HG03039 (cell line): ENCODE measurements at regions not wholly inside any gene's neighbourhood (a gene's known extent, or its start where the extent isn't known, plus 50 kb on each side); places are given as distances from the start of the nearest gene placed in this dataset.
"Not testable (repeated sequence)": the region's sequence is repeated elsewhere in the genome, so short reads cannot be mapped to it uniquely, and the experiment has no call there.

Source experiments
- ATAC-seq: cut with Tn5 transposase; IDR thresholded peaks from one replicate; pipeline ENCODE4 v1.9.1; 2021; ENCODE audit warnings: mild to moderate bottlenecking, moderate library complexity; ENCODE audit not compliant: unreplicated experiment

GRCh38 chr12:23141335-23141734 lies 516.4 kb downstream of the ETNK1 start:
- ATAC-seq: no peak

- ATAC-seq: not testable (repeated sequence)
Observed at GRCh38 chr12:23146070-23146469, 521.1 kb downstream of the ETNK1 start.

DNA sequence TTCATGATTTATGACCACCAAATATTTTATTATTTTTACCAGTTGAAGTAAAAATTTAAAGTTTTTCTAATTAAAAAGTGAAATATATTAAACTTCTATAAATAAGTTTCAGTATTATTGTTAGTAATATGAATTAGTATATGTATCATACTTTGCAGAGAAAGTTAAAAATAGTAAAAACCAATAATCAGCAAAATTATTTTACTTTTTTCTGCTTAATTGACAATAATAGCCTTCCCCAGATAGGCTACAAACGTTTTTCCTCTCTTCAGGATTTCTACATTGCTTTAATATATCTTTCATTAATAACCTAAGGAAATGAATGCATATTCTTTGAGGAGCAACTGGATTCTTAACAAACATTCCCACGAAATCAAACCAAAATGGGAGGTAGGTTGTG lies 543.5 kb downstream of the ETNK1 start:
- ATAC-seq: no peak

DNA sequence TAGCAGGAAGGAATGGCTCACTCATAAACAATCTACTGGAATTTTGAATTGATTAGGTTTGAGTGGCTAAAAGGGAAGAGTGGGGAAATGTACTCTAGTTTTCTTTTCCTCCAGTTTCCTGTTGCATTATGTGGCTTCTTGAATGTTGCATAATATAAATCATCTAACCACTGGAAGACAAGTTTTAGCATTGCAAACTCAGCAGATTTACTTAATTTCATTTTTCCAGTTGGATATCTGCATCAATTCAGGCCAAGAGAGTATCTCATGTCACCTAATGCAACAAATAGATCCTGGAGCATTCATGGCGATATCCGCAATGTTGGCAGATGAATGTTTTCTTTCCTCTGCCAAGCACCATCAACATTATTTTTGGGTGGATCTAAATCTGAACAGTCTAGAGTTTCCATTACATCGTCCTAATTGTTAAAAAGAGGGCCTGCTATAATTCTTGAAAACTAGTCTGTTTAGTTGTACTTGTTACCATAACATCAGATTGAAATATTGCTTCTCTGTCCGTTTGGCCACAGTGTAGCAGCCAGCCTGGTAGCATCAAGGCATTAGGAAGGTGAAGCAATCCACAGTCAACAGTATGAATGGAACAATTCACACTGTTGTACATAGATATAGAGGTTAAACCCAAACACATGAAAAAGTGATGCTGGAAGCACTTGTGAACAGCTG lies 544.2 kb downstream of the ETNK1 start:
- no peak for ATAC-seq

DNA sequence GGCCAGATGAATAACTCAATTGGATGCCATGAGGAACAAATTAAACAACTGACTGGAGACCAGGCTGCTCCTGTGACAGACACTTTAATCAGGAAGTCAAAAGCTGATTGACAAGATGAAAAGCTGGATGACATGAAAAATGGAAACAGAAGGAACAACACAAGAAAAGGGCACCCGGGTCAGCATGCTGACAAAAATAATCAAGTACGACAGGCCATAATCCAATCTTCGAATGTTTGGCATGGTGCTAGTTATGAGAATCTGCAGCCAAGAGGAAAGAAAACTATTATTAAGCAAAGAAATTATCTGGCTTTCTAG lies 544.7 kb downstream of the ETNK1 start:
- ATAC-seq: no peak

- no peak for ATAC-seq
Observed at GRCh38 chr12:23174917-23175316, 549.9 kb downstream of the ETNK1 start.

GRCh38 chr12:23185346-23185745 lies 560.4 kb downstream of the ETNK1 start:
- ATAC-seq: no peak

DNA sequence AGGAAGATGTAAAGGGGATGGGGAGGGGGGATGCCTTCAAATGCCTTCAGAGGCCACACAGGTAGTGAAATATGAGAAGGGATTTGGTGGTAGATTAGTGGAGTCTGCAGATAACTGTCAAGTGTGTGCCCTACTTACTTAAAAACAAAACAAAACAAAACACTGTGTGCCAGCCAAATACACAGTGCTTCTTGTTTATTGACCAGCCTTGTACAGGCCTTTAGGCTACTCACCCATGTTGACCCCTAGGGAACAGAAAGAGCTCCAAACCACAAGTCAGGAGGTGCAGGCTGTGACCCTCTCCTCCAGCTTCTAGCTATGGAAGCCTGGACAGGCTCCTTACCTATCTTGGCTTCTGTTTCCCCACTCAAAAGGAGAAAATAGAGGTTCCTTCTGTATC lies 562.0 kb downstream of the ETNK1 start:
- no peak for ATAC-seq

GRCh38 chr12:23193552-23193951 lies 568.6 kb downstream of the ETNK1 start:
- no peak for ATAC-seq

DNA sequence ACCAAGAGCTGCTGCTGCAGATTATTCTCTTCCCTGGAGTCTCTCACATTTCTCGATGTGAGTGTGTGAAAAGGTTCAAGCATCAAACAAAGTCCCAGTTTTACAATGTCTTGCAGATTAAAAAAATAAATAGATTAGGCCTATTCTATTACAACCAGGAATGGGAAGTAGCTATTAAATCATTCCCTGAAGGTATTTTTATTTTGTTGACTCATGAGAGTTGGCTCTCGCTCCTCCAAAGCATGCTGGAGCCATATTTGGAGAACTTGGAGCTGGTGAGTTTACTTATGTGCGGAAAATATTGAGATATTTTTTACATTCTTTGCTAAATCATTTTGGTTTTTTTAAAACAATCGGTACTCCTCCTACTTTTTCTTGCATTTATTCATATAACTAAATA lies 572.3 kb downstream of the ETNK1 start:
- ATAC-seq: no peak

GRCh38 chr12:23202728-23203127 lies 577.8 kb downstream of the ETNK1 start:
- ATAC-seq: no peak

- peak; percentile 97 for ATAC-seq
Observed at GRCh38 chr12:23204933-23205778, 580.2 kb downstream of the ETNK1 start.

- ATAC-seq: no peak
Observed at GRCh38 chr12:23209793-23210192, 584.8 kb downstream of the ETNK1 start.

DNA sequence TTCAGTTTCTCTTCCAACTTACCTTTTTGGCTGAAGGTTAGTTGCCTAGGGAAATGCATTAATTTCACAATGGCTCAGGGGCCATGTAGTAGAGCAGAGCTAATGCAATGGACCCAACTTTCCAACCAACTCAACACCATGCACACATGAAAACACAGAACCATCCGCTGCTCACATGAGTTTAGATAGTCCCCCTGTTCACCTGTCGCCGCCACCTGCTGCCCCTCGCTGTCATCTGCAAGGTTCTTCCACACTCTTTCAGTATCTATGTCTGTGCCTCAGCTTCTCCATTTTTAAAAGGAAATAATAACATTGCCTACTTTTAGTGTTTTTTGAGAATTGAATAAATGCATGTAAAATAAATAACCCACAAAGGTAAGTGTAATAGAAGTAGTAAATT lies 585.6 kb downstream of the ETNK1 start:
- no peak for ATAC-seq

GRCh38 chr12:23211384-23212320 lies 586.7 kb downstream of the ETNK1 start:
- ATAC-seq: no peak

DNA sequence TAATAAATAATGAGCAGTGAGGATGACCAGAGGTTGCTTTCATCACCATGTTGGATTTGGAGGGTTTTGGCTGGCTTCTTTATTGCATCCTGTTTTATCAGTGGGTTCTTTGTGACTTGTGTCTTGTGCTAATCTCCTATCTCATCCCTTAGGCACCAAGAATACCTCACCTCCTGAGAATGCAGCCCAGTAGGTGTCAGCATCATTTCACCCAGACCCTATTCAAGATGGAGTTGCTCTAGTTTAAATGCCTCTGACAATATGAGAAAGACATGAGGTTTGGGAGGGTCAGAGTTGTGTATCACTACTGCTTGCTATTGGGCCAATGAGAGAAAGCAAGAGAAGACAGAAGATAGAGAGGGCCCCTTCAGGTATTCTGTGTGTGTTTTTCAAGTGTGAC lies 592.2 kb downstream of the ETNK1 start:
- no peak for ATAC-seq

DNA sequence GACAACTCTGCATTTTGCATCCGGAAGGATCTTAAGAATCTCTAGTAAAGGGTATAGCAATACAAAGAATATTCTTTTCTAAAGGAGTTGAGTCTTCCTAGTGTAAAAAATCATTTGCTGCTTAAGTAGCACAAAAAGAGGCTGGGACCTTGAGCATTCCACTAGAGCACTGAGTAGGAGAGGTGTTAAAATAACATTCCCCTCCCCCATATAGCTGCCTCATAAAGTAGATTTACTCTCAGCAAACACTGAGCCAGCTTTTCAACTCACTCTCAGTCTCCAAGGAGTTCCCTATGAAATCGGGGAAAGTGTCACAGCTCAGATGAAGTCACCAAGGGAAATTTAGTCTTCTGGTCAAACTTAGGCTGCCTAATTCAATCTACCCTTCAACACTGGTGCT lies 592.7 kb downstream of the ETNK1 start:
- ATAC-seq: no peak

GRCh38 chr12:23221066-23221465 lies 596.1 kb downstream of the ETNK1 start:
- no peak for ATAC-seq

DNA sequence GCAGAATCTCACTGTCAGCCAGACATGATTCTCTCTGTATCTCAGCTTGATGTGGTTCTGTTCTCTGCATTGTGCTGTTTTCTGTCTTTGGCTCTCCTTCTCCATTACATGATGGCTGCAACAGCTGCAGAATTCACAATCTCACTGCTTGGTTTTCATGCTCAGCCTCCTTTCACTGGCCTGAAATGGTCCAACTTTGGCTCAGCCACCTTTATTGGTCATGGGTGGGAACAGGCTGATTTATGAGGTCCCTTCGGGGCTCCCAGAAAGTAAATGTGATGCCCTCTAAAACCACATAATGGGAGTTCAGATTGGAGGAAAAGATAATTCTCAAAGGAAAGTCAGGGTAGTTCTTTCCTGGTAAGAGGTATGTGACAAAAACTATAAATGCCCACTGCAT lies 597.0 kb downstream of the ETNK1 start:
- no peak for ATAC-seq

GRCh38 chr12:23222801-23223200 lies 597.8 kb downstream of the ETNK1 start:
- no peak for ATAC-seq

- no peak for ATAC-seq
Observed at GRCh38 chr12:23228101-23228500, 603.1 kb downstream of the ETNK1 start.
